ENCODE measurements at regions not wholly inside any gene's neighbourhood (a gene's known extent, or its start where the extent isn't known, plus 50 kb on each side); places are given as distances from the start of the nearest gene placed in this dataset.
A peak's percentile ranks its signal among the peaks of the same experiment; 100 is the strongest.

DNA sequence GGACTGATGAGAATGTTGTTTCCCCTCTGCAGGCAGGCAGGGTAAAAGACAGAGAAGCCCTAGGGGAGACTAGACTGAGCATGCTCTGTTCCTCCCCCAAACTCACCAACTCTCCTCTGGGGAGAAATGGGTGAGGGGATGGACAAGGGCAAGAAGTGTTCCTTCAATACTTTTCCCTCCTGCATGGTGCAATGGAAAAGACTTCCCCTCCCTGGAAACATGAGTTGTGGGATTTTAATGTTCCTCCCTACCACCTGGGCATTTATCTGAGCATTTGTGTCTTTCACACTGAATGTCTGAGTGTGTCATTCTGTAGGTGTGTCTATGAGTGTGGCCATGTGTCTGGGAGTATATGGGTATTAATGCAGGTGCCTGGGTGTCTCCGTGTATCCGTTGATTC is 275.7 kb downstream of the C1orf94 start:
- POLR2A ChIA-PET: no interaction called here
- CTCF ChIA-PET: no interaction called here
- no peaks in the 10 kb centered on the region for H3K9me3 ChIP-seq (ENCODE audit: control insufficient read depth, insufficient read depth, low read depth, low read length)
- TF ChIP-seq ZBTB8A (tag by site-specific recombination; IDR thresholded peaks at IDR 0.05): no peak
- TF ChIP-seq, protein P1, sequence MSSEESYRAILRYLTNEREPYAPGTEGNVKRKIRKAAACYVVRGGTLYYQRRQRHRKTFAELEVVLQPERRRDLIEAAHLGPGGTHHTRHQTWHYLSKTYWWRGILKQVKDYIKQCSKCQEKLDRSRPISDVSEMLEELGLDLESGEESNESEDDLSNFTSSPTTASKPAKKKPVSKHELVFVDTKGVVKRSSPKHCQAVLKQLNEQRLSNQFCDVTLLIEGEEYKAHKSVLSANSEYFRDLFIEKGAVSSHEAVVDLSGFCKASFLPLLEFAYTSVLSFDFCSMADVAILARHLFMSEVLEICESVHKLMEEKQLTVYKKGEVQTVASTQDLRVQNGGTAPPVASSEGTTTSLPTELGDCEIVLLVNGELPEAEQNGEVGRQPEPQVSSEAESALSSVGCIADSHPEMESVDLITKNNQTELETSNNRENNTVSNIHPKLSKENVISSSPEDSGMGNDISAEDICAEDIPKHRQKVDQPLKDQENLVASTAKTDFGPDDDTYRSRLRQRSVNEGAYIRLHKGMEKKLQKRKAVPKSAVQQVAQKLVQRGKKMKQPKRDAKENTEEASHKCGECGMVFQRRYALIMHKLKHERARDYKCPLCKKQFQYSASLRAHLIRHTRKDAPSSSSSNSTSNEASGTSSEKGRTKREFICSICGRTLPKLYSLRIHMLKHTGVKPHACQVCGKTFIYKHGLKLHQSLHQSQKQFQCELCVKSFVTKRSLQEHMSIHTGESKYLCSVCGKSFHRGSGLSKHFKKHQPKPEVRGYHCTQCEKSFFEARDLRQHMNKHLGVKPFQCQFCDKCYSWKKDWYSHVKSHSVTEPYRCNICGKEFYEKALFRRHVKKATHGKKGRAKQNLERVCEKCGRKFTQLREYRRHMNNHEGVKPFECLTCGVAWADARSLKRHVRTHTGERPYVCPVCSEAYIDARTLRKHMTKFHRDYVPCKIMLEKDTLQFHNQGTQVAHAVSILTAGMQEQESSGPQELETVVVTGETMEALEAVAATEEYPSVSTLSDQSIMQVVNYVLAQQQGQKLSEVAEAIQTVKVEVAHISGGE (tag by site-specific recombination; conservative IDR thresholded peaks at IDR 0.05; ENCODE audit: low read depth): peak; percentile 60
- H3K27ac ChIP-seq (ENCODE audit: extremely low read depth, low read depth, low read length): no peak overlapping the region
- H3K36me3 ChIP-seq (ENCODE audit: control insufficient read depth in 2 of 2, insufficient read depth in 1 of 2, low read length in 2 of 2): no peaks in the 10 kb centered on the region
- H3K4me1 ChIP-seq (ENCODE audit: control insufficient read depth, insufficient read depth, low read length): no peaks in the 10 kb centered on the region
- no peak overlapping the region for H3K4me3 ChIP-seq (ENCODE audit: low read depth, low read length)

GRCh38 chr1:34455121-34455520 is 278.4 kb downstream of the C1orf94 start:
- POLR2A ChIA-PET: no interaction called here
- CTCF ChIA-PET: interaction anchor here (0.6 kb wide), 1 partner anchor 37 kb away, joined by 4 read pairs; no protein-coding TSS in a partner anchor
- H3K27ac ChIP-seq (ENCODE audit: extremely low read depth, low read depth, low read length): no peak overlapping the region

DNA sequence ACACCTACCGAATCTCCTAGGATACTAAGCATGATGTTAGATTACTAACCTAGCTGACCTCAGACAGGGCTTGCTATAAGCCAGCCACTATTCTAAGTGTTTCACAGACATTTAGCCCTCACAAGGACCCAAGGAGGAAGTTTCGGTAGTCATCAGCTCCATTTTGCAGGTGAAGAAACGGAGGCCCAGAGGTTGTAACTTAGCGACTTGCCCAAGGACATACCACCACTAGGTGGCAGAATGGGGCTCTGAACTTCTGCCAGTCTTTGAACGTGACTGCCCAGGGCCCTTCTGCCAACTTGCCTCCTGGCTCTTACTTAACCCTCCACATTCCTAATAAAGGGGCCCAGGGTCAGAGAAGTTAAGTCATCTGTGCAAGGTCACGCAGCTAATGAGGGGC is 283.5 kb downstream of the C1orf94 start:
- CTCF ChIA-PET: interaction anchor here (0.5 to 2.3 kb wide), 27 partner anchors 9 to 755 kb away, joined by 3 to 16 read pairs (median 3); no protein-coding TSS in a partner anchor
- Histone ChIP-seq H3K4me1 (ENCODE audit: control insufficient read depth, insufficient read depth, low read length) (no peaks in the 10 kb centered on the region), H3K36me3 (ENCODE audit: control insufficient read depth in 2 of 2, insufficient read depth in 1 of 2, low read length in 2 of 2) (no peaks in the 10 kb centered on the region), H3K9me3 (ENCODE audit: control insufficient read depth, insufficient read depth, low read depth, low read length) (no peaks in the 10 kb centered on the region), H3K4me3 (ENCODE audit: low read depth, low read length) (no peak overlapping the region), H3K27ac (ENCODE audit: extremely low read depth, low read depth, low read length) (no peak overlapping the region)
- TF ChIP-seq ZNF654 (tag by site-specific recombination; IDR thresholded peaks at IDR 0.05; ENCODE audit: low read depth) (peak; percentile 31), ZNF677 (tag by site-specific recombination; IDR thresholded peaks at IDR 0.05) (no peak), ZNF785 (tag by site-specific recombination; IDR thresholded peaks at IDR 0.05) (no peak)
- POLR2A ChIA-PET: no interaction called here

More at GRCh38 chr1:34455121-34455520, 278.4 kb downstream of the C1orf94 start:
- TF ChIP-seq ZNF433 (tag by site-specific recombination; IDR thresholded peaks at IDR 0.05; ENCODE audit: low read depth) (no peak), HOXA7 (CRISPR knock-in tag; IDR thresholded peaks at IDR 0.05; ENCODE audit: borderline replicate concordance) (no peak), ZNF391 (tag by site-specific recombination; IDR thresholded peaks at IDR 0.05; ENCODE audit: borderline replicate concordance, low read depth) (no peak), KLF9 (tag by site-specific recombination; IDR thresholded peaks at IDR 0.05; ENCODE audit: low read depth) (no peak), ZNF239 (tag by site-specific recombination; IDR thresholded peaks at IDR 0.05) (no peak), ZNF362 (tag by site-specific recombination; IDR thresholded peaks at IDR 0.05) (no peak)
- Histone ChIP-seq H3K9me3 (ENCODE audit: control insufficient read depth, insufficient read depth, low read depth, low read length) (no peaks in the 10 kb centered on the region), H3K36me3 (ENCODE audit: control insufficient read depth in 2 of 2, insufficient read depth in 1 of 2, low read length in 2 of 2) (no peaks in the 10 kb centered on the region), H3K4me1 (ENCODE audit: control insufficient read depth, insufficient read depth, low read length) (no peaks in the 10 kb centered on the region), H3K4me3 (ENCODE audit: low read depth, low read length) (no peak overlapping the region)

DNA sequence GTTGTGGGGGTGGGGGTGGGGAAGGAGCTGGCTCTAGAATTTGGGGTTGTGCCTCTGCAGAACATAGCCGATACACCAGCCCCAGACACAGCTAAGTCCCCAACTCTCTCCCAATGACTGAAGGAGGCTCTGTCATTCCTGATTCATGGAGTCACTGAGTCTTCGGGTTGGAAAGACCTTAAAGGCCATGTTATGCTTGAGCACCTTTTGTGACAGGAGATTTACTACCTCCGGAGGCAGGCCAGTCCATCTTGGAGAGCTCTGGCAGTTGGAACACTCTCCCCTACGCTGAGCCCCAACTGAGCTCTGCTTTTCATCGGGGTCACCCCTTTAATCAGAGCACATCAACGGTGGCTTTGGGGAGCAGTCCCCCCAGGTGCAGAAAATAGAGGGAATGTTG is 284.4 kb upstream of the GJB5 start:
- Histone ChIP-seq H3K27ac (ENCODE audit: extremely low read depth, low read depth, low read length) (no peak overlapping the region), H3K4me1 (ENCODE audit: control insufficient read depth, insufficient read depth, low read length) (no peaks in the 10 kb centered on the region), H3K36me3 (ENCODE audit: control insufficient read depth in 2 of 2, insufficient read depth in 1 of 2, low read length in 2 of 2) (no peaks in the 10 kb centered on the region), H3K9me3 (ENCODE audit: control insufficient read depth, insufficient read depth, low read depth, low read length) (no peaks in the 10 kb centered on the region), H3K4me3 (ENCODE audit: low read depth, low read length) (no peak overlapping the region)
- TF ChIP-seq, protein P2, sequence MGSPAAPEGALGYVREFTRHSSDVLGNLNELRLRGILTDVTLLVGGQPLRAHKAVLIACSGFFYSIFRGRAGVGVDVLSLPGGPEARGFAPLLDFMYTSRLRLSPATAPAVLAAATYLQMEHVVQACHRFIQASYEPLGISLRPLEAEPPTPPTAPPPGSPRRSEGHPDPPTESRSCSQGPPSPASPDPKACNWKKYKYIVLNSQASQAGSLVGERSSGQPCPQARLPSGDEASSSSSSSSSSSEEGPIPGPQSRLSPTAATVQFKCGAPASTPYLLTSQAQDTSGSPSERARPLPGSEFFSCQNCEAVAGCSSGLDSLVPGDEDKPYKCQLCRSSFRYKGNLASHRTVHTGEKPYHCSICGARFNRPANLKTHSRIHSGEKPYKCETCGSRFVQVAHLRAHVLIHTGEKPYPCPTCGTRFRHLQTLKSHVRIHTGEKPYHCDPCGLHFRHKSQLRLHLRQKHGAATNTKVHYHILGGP (tag by site-specific recombination; IDR thresholded peaks at IDR 0.05): no peak
- TF ChIP-seq ZNF19 (tag by site-specific recombination; IDR thresholded peaks at IDR 0.05; ENCODE audit: low read depth) (no peak), ZNF549 (tag by site-specific recombination; IDR thresholded peaks at IDR 0.05) (no peak), ZNF404 (tag by site-specific recombination; IDR thresholded peaks at IDR 0.05) (no peak), ZNF175 (tag by site-specific recombination; IDR thresholded peaks at IDR 0.05) (no peak), ZNF501 (tag by site-specific recombination; IDR thresholded peaks at IDR 0.05) (no peak), ZNF426 (tag by site-specific recombination; IDR thresholded peaks at IDR 0.05) (no peak)
- TF ChIP-seq, protein P3, sequence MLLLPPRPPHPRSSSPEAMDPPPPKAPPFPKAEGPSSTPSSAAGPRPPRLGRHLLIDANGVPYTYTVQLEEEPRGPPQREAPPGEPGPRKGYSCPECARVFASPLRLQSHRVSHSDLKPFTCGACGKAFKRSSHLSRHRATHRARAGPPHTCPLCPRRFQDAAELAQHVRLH (tag by site-specific recombination; IDR thresholded peaks at IDR 0.05): no peak
- ChIA-PET POLR2A (no interaction called here), CTCF (interaction anchor here (2.4 to 3.4 kb wide), 2 partner anchors 10 to 838 kb away, joined by 5 to 11 read pairs; no protein-coding TSS in a partner anchor)
